SK-N-SH treated with all-trans-retinoic acid at 6 μM for 48 hours (cell line): ENCODE measurements at regions not wholly inside any gene's neighbourhood (a gene's known extent, or its start where the extent isn't known, plus 50 kb on each side); places are given as distances from the start of the nearest gene placed in this dataset.

Source experiments
- ATAC-seq: fragments of 200-7000 bp; cut with Tn5 transposase; 3 replicates; pipeline ENCODE4 v1.9.1; 2020; ENCODE audit warnings: mild to moderate bottlenecking, moderate library complexity
- ARNTL ChIP-seq: fragments of 450-650 bp; formaldehyde crosslinking; IDR thresholded peaks from 2 replicates; pipeline ENCODE4 v1.5.0; 2020; ENCODE audit warnings: low read depth, mild to moderate bottlenecking, moderate library complexity, borderline replicate concordance
- BACH2 ChIP-seq: fragments of 250-450 bp; sonication (Bioruptor Pico); IDR thresholded peaks from 2 replicates; pipeline ENCODE4 v1.9.0; 2021; ENCODE audit warnings: mild to moderate bottlenecking, borderline replicate concordance
- CSDC2 ChIP-seq: fragments of 250-450 bp; sonication (Bioruptor Pico); IDR thresholded peaks from 2 replicates; pipeline ENCODE4 v1.5.0; 2020; ENCODE audit warnings: mild to moderate bottlenecking, moderate library complexity
- CSRNP3 ChIP-seq: fragments of 250-450 bp; sonication (Bioruptor Pico); IDR thresholded peaks from 2 replicates; pipeline ENCODE4 v1.5.1; 2021; ENCODE audit warnings: mild to moderate bottlenecking, moderate library complexity
- GLIS3 ChIP-seq: fragments of 250-450 bp; sonication (Bioruptor Pico); IDR thresholded peaks from 2 replicates; pipeline ENCODE4 v1.5.0; 2020; ENCODE audit warnings: mild to moderate bottlenecking, moderate library complexity
- ISL1 ChIP-seq: fragments of 250-450 bp; sonication (Bioruptor Pico); IDR thresholded peaks from 2 replicates; pipeline ENCODE4 v2.1.2; 2022; ENCODE audit warnings: mild to moderate bottlenecking, moderate library complexity
- OSR1 ChIP-seq: fragments of 250-450 bp; sonication (Bioruptor Pico); IDR thresholded peaks from 2 replicates; pipeline ENCODE4 v1.8.0; 2022; ENCODE audit warnings: moderate library complexity, mild to moderate bottlenecking, inconsistent platforms
- POU6F1 ChIP-seq: fragments of 250-450 bp; sonication (Bioruptor Pico); IDR thresholded peaks from 2 replicates; pipeline ENCODE4 v1.8.0; 2021; ENCODE audit warnings: low read depth, mild to moderate bottlenecking, moderate library complexity, borderline replicate concordance
- PPARA ChIP-seq: fragments of 250-450 bp; sonication (Bioruptor Pico); IDR thresholded peaks from 2 replicates; pipeline ENCODE4 v1.5.0; 2020; ENCODE audit warnings: mild to moderate bottlenecking, borderline replicate concordance
- RARB ChIP-seq: fragments of 250-450 bp; sonication (Bioruptor Pico); IDR thresholded peaks from 2 replicates; pipeline ENCODE4 v1.8.0; 2021; ENCODE audit warnings: mild to moderate bottlenecking, moderate library complexity
- SNAI2 ChIP-seq: fragments of 250-450 bp; sonication (Bioruptor Pico); IDR thresholded peaks from 2 replicates; pipeline ENCODE4 v1.5.0; 2020; ENCODE audit warnings: mild to moderate bottlenecking, moderate library complexity
- TOX ChIP-seq: fragments of 250-450 bp; sonication (Bioruptor Pico); IDR thresholded peaks from 2 replicates; pipeline ENCODE4 v1.8.0; 2021; ENCODE audit warnings: mild to moderate bottlenecking, moderate library complexity, borderline replicate concordance
- ZC3H10 ChIP-seq: fragments of 250-450 bp; sonication (Bioruptor Pico); IDR thresholded peaks from 2 replicates; pipeline ENCODE4 v1.5.1; 2021; ENCODE audit warnings: mild to moderate bottlenecking, moderate library complexity
- ZFP3 ChIP-seq: fragments of 250-450 bp; sonication (Bioruptor Pico); IDR thresholded peaks from 2 replicates; pipeline ENCODE4 v1.5.0; 2020; ENCODE audit warnings: mild to moderate bottlenecking, moderate library complexity
- ZFP30 ChIP-seq: fragments of 450-650 bp; formaldehyde crosslinking; IDR thresholded peaks from 2 replicates; pipeline ENCODE4 v1.5.0; 2022; ENCODE audit warnings: mild to moderate bottlenecking, moderate library complexity
- ZNF565 ChIP-seq: fragments of 450-650 bp; formaldehyde crosslinking; conservative IDR thresholded peaks from 2 replicates; pipeline ENCODE4 v1.5.0; 2020; ENCODE audit warnings: low read depth, mild to moderate bottlenecking, moderate library complexity
- ZNF70 ChIP-seq: fragments of 450-650 bp; formaldehyde crosslinking; IDR thresholded peaks from 2 replicates; pipeline ENCODE4 v1.5.0; 2020; ENCODE audit warnings: mild to moderate bottlenecking, moderate library complexity
- ZNF8 ChIP-seq: fragments of 450-650 bp; formaldehyde crosslinking; IDR thresholded peaks from 2 replicates; pipeline ENCODE4 v1.5.0; 2020; ENCODE audit warnings: mild to moderate bottlenecking, moderate library complexity
- TF ChIP-seq, protein P1 (sequence below): fragments of 250-450 bp; sonication (Bioruptor Pico); IDR thresholded peaks from 2 replicates; pipeline ENCODE4 v1.8.0; 2020; ENCODE audit warnings: mild to moderate bottlenecking, moderate library complexity, borderline replicate concordance
- TF ChIP-seq, protein P2 (sequence below): fragments of 250-450 bp; sonication (Bioruptor Pico); IDR thresholded peaks from 2 replicates; pipeline ENCODE4 v1.5.0; 2020; ENCODE audit warnings: mild to moderate bottlenecking, moderate library complexity

- TF ChIP-seq, protein P1, sequence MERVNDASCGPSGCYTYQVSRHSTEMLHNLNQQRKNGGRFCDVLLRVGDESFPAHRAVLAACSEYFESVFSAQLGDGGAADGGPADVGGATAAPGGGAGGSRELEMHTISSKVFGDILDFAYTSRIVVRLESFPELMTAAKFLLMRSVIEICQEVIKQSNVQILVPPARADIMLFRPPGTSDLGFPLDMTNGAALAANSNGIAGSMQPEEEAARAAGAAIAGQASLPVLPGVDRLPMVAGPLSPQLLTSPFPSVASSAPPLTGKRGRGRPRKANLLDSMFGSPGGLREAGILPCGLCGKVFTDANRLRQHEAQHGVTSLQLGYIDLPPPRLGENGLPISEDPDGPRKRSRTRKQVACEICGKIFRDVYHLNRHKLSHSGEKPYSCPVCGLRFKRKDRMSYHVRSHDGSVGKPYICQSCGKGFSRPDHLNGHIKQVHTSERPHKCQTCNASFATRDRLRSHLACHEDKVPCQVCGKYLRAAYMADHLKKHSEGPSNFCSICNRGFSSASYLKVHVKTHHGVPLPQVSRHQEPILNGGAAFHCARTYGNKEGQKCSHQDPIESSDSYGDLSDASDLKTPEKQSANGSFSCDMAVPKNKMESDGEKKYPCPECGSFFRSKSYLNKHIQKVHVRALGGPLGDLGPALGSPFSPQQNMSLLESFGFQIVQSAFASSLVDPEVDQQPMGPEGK (CRISPR knock-in tag) = no peak
- TF ChIP-seq OSR1 (no peak), ZFP30 (CRISPR knock-in tag) (no peak), CSRNP3 (CRISPR knock-in tag) (no peak), ZFP3 (CRISPR knock-in tag) (no peak), ZNF8 (CRISPR knock-in tag) (no peak), SNAI2 (CRISPR knock-in tag) (no peak), TOX (CRISPR knock-in tag) (no peak), ZNF565 (no peak), ZNF70 (CRISPR knock-in tag) (no peak), RARB (CRISPR knock-in tag) (no peak), ZC3H10 (CRISPR knock-in tag) (no peak)
- ATAC-seq = no peak
Observed at GRCh38 chr13:44232774-44233173, 140.8 kb upstream of the SERP2 start.

DNA sequence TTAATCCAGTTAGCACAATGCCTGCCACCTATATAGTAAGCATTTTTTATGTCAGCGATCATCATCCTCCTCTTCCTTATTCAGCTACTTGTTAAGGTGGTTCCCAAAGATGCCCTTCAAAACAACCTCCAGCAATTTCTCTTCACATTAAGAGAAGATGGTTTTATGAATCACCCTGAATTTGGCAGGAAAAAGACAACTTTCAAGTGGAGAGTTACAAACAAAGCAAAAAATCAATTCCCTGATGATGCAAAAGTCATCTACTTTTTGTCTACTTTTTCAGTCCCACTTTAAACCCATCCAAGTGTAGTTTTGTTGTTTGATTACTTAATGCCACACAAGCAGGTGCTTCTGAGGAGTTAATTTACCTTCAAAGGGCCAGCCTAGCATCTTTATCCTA is 139.1 kb upstream of the SERP2 start:
- TF ChIP-seq ZNF70 (CRISPR knock-in tag) (no peak), BACH2 (CRISPR knock-in tag) (no peak), GLIS3 (CRISPR knock-in tag) (no peak), POU6F1 (CRISPR knock-in tag) (no peak), OSR1 (no peak), ZC3H10 (CRISPR knock-in tag) (no peak)
- TF ChIP-seq, all 23 proteins: peak for 0
- no peak for ATAC-seq

GRCh38 chr13:44236370-44236769 is 137.3 kb upstream of the SERP2 start:
- TF ChIP-seq ZNF70 (CRISPR knock-in tag) (no peak), ZNF565 (no peak), CSRNP3 (CRISPR knock-in tag) (no peak), TOX (CRISPR knock-in tag) (no peak), POU6F1 (CRISPR knock-in tag) (no peak), ARNTL (CRISPR knock-in tag) (no peak), PPARA (CRISPR knock-in tag) (no peak), ZFP30 (CRISPR knock-in tag) (no peak), ISL1 (CRISPR knock-in tag) (no peak)
- ATAC-seq = no peak

DNA sequence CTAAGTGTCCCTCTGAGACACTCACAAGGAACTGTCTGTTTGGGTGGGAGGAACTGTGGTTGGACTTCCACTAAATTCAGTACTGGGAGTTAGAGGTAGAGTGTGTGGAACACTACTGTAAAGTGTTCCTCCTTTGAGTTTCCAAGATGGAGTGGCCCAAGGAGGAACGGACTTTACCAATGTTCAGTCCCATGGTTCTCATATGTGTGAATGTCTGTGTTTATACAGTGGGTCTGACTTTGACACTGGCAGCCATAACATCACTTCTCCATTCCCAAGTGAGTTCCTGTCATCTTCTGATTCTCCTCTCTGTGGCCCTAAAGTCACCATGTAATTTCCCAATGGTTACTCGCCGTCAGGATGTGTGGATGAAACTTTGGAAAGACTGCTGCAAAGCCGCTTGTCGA is 136.8 kb upstream of the SERP2 start:
- no peak for ATAC-seq
- TF ChIP-seq, protein P2, sequence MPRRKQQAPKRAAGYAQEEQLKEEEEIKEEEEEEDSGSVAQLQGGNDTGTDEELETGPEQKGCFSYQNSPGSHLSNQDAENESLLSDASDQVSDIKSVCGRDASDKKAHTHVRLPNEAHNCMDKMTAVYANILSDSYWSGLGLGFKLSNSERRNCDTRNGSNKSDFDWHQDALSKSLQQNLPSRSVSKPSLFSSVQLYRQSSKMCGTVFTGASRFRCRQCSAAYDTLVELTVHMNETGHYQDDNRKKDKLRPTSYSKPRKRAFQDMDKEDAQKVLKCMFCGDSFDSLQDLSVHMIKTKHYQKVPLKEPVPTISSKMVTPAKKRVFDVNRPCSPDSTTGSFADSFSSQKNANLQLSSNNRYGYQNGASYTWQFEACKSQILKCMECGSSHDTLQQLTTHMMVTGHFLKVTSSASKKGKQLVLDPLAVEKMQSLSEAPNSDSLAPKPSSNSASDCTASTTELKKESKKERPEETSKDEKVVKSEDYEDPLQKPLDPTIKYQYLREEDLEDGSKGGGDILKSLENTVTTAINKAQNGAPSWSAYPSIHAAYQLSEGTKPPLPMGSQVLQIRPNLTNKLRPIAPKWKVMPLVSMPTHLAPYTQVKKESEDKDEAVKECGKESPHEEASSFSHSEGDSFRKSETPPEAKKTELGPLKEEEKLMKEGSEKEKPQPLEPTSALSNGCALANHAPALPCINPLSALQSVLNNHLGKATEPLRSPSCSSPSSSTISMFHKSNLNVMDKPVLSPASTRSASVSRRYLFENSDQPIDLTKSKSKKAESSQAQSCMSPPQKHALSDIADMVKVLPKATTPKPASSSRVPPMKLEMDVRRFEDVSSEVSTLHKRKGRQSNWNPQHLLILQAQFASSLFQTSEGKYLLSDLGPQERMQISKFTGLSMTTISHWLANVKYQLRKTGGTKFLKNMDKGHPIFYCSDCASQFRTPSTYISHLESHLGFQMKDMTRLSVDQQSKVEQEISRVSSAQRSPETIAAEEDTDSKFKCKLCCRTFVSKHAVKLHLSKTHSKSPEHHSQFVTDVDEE (CRISPR knock-in tag) = no peak
- TF ChIP-seq ARNTL (CRISPR knock-in tag) = no peak
- TF ChIP-seq CSDC2 (CRISPR knock-in tag) = no peak
- no peak for TF ChIP-seq TOX (CRISPR knock-in tag)
- TF ChIP-seq ISL1 (CRISPR knock-in tag) = no peak
- no peak for TF ChIP-seq BACH2 (CRISPR knock-in tag)
- no peak for TF ChIP-seq ZNF70 (CRISPR knock-in tag)
- TF ChIP-seq OSR1 = no peak
